ENCODE measurements at regions not wholly inside any gene's neighbourhood (a gene's known extent, or its start where the extent isn't known, plus 50 kb on each side); places are given as distances from the start of the nearest gene placed in this dataset.
A peak's percentile ranks its signal among the peaks of the same experiment; 100 is the strongest.

DNA sequence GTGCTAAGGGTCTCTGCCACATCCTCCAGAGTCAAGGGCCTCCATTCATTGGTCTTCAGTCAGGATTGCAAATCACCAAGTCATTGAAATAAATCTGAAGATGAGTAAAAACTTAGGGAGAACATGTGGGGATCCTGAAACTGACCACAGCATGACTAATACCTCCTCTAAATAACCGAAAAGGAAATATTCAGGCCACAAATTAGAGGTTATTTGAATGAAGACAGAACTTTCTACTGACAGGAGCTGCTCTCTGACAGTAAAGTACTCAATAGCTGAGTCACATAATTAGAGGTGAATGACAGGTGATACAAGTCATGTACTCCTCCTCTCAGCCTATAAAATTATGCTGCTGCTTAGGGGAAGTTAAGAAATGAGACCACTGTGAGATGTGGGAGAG lies 240.2 kb upstream of the F9 start:
- Mint-ChIP-seq H3K9me3 (peaks cover 0 to 5% (median 0%) of the 10 kb centered on the region in 7 donors), H3K4me1 (no peaks in the 10 kb centered on the region), H3K27ac (no peak overlapping the region), H3K36me3 (no peaks in the 10 kb centered on the region), H3K27me3 (peaks cover 4% of the 10 kb centered on the region), H3K4me3 (no peak overlapping the region)
- ATAC-seq (ENCODE audit: low read depth in 2 of 2) (no peak), DNase-seq (no peak)
- Histone ChIP-seq H3K4me3 (ENCODE audit: low read depth, low read length) (no peak overlapping the region), H3K36me3 (ENCODE audit: control insufficient read depth, insufficient read depth, low read length) (no peaks in the 10 kb centered on the region), H3K27me3 (ENCODE audit: control insufficient read depth, insufficient read depth, low read length) (no peaks in the 10 kb centered on the region), H3K4me1 (ENCODE audit: control insufficient read depth, insufficient read depth, low read length, poor library complexity, severe bottlenecking) (no peaks in the 10 kb centered on the region), H3K9me3 (ENCODE audit: control insufficient read depth in 2 of 2, low read length in 2 of 2) (no peaks in the 10 kb centered on the region), H3K27ac (ENCODE audit: insufficient read depth, low read length, poor library complexity, severe bottlenecking) (no peak overlapping the region)

DNA sequence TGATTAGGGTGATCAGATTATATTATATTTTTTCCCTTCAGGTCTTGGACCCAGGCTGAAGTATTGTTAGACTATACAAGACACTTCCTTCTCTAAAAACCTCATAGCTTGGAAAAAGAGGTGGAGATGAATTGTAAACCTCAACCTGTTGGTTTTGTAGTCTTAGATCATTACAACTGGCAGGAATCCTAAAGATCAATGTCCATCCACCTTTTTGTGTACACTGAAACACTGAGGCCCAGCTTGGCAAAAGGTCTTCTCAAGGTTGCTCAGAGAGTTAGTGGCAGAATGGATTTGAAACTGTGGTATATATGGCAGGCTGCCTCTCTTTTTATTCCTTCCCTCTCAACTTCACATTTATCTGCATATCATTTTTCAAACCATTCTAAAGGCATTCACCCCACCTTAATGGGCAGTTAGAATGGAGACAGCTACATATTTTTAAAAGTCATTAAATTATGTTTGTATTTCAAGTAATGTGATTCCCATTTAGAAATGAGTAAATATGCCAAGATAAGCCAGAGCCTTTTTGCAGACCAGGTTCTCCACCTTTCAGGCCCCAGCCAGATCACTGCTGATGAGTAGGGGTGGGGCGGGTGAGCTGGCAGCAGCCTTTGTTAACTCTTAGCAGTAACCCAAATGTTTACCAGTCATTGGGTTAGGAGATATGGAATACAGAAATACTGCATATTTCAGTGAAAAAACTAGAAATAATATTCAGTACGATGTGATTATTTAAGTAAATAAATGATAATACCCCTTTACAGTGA lies 243.2 kb upstream of the F9 start:
- H3K27me3 Mint-ChIP-seq, result peaks cover 2% of the 10 kb centered on the region
- no peak overlapping the region for H3K27ac ChIP-seq (ENCODE audit: insufficient read depth, low read length, poor library complexity, severe bottlenecking)
- H3K9me3 ChIP-seq (ENCODE audit: control insufficient read depth in 2 of 2, low read length in 2 of 2), result no peaks in the 10 kb centered on the region
- no peak overlapping the region for H3K4me3 Mint-ChIP-seq
- no peaks in the 10 kb centered on the region for H3K27me3 ChIP-seq (ENCODE audit: control insufficient read depth, insufficient read depth, low read length)
- DNase-seq, result no peak
- peaks cover 0 to 5% (median 0%) of the 10 kb centered on the region in 7 donors for H3K9me3 Mint-ChIP-seq
- no peak overlapping the region for H3K4me3 ChIP-seq (ENCODE audit: low read depth, low read length)
- H3K36me3 Mint-ChIP-seq, result no peaks in the 10 kb centered on the region
- H3K27ac Mint-ChIP-seq, result no peak overlapping the region
- H3K36me3 ChIP-seq (ENCODE audit: control insufficient read depth, insufficient read depth, low read length), result no peaks in the 10 kb centered on the region
- H3K4me1 Mint-ChIP-seq, result no peaks in the 10 kb centered on the region
- ATAC-seq (ENCODE audit: low read depth in 2 of 2), result no peak
- no peaks in the 10 kb centered on the region for H3K4me1 ChIP-seq (ENCODE audit: control insufficient read depth, insufficient read depth, low read length, poor library complexity, severe bottlenecking)

DNA sequence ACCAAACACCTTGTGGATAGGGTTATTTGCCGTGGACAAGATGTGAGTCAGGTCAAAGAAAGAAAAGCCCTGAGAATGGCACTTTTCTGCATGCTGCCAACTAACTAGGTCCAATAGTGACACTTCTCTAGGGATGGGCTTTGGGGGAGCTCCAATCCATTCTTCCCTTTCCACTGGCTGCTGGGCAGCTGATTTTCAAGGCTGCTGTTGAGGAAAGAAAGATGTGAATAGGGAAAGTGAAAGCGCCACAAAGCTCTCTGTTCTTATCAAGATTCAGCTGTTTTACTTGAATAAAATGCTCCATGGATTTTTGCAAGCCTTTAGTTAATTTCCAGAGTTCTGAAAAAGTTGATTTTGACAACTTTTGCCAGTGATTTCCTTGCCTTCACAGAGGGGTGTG lies 244.2 kb upstream of the F9 start:
- Mint-ChIP-seq H3K4me3 (no peak overlapping the region), H3K36me3 (no peaks in the 10 kb centered on the region), H3K9me3 (peaks cover 0 to 5% (median 1%) of the 10 kb centered on the region in 7 donors), H3K27me3 (no peaks in the 10 kb centered on the region), H3K27ac (no peak overlapping the region), H3K4me1 (no peaks in the 10 kb centered on the region)
- H3K4me1 ChIP-seq (ENCODE audit: control insufficient read depth, insufficient read depth, low read length, poor library complexity, severe bottlenecking), result no peaks in the 10 kb centered on the region
- no peak for ATAC-seq (ENCODE audit: low read depth in 2 of 2)
- no peak overlapping the region for H3K27ac ChIP-seq (ENCODE audit: insufficient read depth, low read length, poor library complexity, severe bottlenecking)
- H3K4me3 ChIP-seq (ENCODE audit: low read depth, low read length), result no peak overlapping the region
- H3K9me3 ChIP-seq (ENCODE audit: control insufficient read depth in 2 of 2, low read length in 2 of 2), result no peaks in the 10 kb centered on the region
- no peak for DNase-seq
- no peaks in the 10 kb centered on the region for H3K27me3 ChIP-seq (ENCODE audit: control insufficient read depth, insufficient read depth, low read length)
- H3K36me3 ChIP-seq (ENCODE audit: control insufficient read depth, insufficient read depth, low read length), result no peaks in the 10 kb centered on the region

DNA sequence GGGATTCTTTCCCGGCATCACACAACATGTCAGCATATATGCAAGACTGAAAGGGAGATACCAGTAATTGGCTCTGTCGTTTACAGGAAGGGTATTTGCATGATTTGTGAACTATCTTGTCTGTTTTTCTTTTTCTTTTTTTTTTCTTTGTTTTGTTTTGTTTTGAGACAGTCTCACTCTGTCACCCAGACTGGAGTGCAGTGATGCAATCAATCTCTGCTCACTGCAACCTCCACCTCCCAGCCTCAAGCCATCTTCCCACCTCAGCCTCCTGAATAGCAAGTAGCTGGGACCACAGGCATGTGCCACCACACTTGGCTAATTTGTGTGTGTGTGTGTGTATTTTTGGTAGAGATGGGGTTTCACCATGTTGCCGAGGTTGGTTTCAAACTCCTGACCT lies 262.7 kb upstream of the F9 start:
- no peaks in the 10 kb centered on the region for H3K27me3 ChIP-seq (ENCODE audit: control insufficient read depth, insufficient read depth, low read length)
- H3K9me3 Mint-ChIP-seq, result no peaks in the 10 kb centered on the region
- H3K9me3 ChIP-seq (ENCODE audit: control insufficient read depth in 2 of 2, low read length in 2 of 2), result no peaks in the 10 kb centered on the region
- H3K4me3 Mint-ChIP-seq, result no peak overlapping the region
- H3K4me1 ChIP-seq (ENCODE audit: control insufficient read depth, insufficient read depth, low read length, poor library complexity, severe bottlenecking), result no peaks in the 10 kb centered on the region
- no peaks in the 10 kb centered on the region for H3K36me3 ChIP-seq (ENCODE audit: control insufficient read depth, insufficient read depth, low read length)
- no peaks in the 10 kb centered on the region for H3K36me3 Mint-ChIP-seq
- no peaks in the 10 kb centered on the region for H3K27me3 Mint-ChIP-seq
- H3K27ac ChIP-seq (ENCODE audit: insufficient read depth, low read length, poor library complexity, severe bottlenecking), result no peak overlapping the region
- H3K4me1 Mint-ChIP-seq, result no peaks in the 10 kb centered on the region
- peak overlapping the region in 1 of 3 donors; percentile 32 for H3K27ac Mint-ChIP-seq
- no peak for DNase-seq
- ATAC-seq (ENCODE audit: low read depth in 2 of 2), result no peak
- H3K4me3 ChIP-seq (ENCODE audit: low read depth, low read length), result no peak overlapping the region

DNA sequence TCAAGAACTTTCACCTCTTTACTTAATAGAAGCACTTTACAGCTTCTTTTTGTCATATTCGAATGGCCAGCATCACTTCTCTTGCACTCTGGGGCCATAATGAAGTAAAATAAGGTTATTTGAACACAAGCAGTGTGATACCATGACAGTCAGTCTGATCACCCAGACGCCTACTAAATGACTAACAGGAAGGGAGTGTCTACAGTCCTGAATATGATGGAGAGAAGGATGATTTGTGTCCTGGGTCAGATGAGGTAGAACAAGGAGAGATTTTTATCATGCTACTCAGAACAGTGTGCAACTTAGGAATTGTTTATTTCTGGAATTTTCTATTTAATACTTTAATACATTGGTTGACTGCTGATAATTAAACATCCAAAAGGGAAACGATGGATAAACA lies 284.2 kb upstream of the F9 start:
- DNase-seq (no peak), ATAC-seq (ENCODE audit: low read depth in 2 of 2) (no peak)
- Histone ChIP-seq H3K9me3 (ENCODE audit: control insufficient read depth in 2 of 2, low read length in 2 of 2) (no peaks in the 10 kb centered on the region), H3K4me3 (ENCODE audit: low read depth, low read length) (no peak overlapping the region), H3K36me3 (ENCODE audit: control insufficient read depth, insufficient read depth, low read length) (no peaks in the 10 kb centered on the region), H3K27ac (ENCODE audit: insufficient read depth, low read length, poor library complexity, severe bottlenecking) (no peak overlapping the region), H3K27me3 (ENCODE audit: control insufficient read depth, insufficient read depth, low read length) (no peaks in the 10 kb centered on the region), H3K4me1 (ENCODE audit: control insufficient read depth, insufficient read depth, low read length, poor library complexity, severe bottlenecking) (no peaks in the 10 kb centered on the region)
- Mint-ChIP-seq H3K27me3 (no peaks in the 10 kb centered on the region), H3K4me3 (no peak overlapping the region), H3K9me3 (peaks cover 0 to 6% (median 2%) of the 10 kb centered on the region in 7 donors), H3K27ac (no peak overlapping the region), H3K4me1 (no peaks in the 10 kb centered on the region), H3K36me3 (no peaks in the 10 kb centered on the region)

DNA sequence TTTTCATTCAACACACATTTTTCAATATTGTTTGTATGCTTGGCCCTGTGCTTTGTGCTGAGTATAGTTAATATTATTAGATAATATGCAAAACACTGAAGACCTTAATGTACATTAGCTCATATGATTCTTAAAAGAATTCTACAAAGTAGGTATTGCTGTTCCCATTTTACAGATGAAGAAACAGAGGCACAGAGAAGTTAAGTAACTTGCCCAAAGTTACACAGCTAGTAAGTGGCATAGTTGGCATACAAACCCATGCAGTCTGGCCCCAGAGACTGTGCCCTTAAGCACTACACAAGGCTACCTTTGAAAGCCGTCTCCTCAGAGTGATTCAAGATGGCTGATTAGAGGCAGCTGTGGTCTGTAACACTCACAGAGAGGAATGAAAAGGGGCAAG lies 293.4 kb upstream of the F9 start:
- Mint-ChIP-seq H3K36me3 (no peaks in the 10 kb centered on the region), H3K4me3 (no peak overlapping the region), H3K27me3 (no peaks in the 10 kb centered on the region), H3K4me1 (no peaks in the 10 kb centered on the region), H3K27ac (no peak overlapping the region), H3K9me3 (peaks cover 0 to 6% (median 0%) of the 10 kb centered on the region in 7 donors)
- no peaks in the 10 kb centered on the region for H3K9me3 ChIP-seq (ENCODE audit: control insufficient read depth in 2 of 2, low read length in 2 of 2)
- no peaks in the 10 kb centered on the region for H3K27me3 ChIP-seq (ENCODE audit: control insufficient read depth, insufficient read depth, low read length)
- H3K4me1 ChIP-seq (ENCODE audit: control insufficient read depth, insufficient read depth, low read length, poor library complexity, severe bottlenecking), result no peaks in the 10 kb centered on the region
- H3K36me3 ChIP-seq (ENCODE audit: control insufficient read depth, insufficient read depth, low read length), result no peaks in the 10 kb centered on the region
- H3K27ac ChIP-seq (ENCODE audit: insufficient read depth, low read length, poor library complexity, severe bottlenecking), result no peak overlapping the region
- ATAC-seq (ENCODE audit: low read depth in 2 of 2) (no peak), DNase-seq (no peak)
- no peak overlapping the region for H3K4me3 ChIP-seq (ENCODE audit: low read depth, low read length)

DNA sequence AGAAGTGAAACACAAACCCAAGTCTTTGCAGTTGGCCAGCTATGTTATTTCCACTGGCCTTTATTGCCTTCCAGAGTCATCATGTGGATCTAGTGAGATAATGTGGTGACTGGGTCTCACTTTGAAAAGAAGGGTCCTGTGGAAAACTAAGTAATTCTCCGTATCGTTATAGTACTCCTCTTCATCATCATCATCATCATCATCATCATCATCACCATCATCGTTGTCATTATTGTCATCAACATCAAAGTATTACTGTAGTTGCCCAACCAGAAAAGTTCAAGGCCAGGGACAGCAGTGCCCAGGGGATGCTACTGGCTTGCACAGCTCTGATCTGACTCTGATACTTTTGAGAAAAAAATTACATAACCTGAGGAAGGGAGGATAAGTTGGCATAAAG lies 295.6 kb upstream of the F9 start:
- Histone ChIP-seq H3K4me1 (ENCODE audit: control insufficient read depth, insufficient read depth, low read length, poor library complexity, severe bottlenecking) (no peaks in the 10 kb centered on the region), H3K27me3 (ENCODE audit: control insufficient read depth, insufficient read depth, low read length) (no peaks in the 10 kb centered on the region), H3K27ac (ENCODE audit: insufficient read depth, low read length, poor library complexity, severe bottlenecking) (no peak overlapping the region), H3K4me3 (ENCODE audit: low read depth, low read length) (no peak overlapping the region), H3K36me3 (ENCODE audit: control insufficient read depth, insufficient read depth, low read length) (no peaks in the 10 kb centered on the region), H3K9me3 (ENCODE audit: control insufficient read depth in 2 of 2, low read length in 2 of 2) (no peaks in the 10 kb centered on the region)
- no peaks in the 10 kb centered on the region for H3K27me3 Mint-ChIP-seq
- H3K27ac Mint-ChIP-seq, result no peak overlapping the region
- no peak overlapping the region for H3K4me3 Mint-ChIP-seq
- no peak for ATAC-seq (ENCODE audit: low read depth in 2 of 2)
- no peaks in the 10 kb centered on the region for H3K36me3 Mint-ChIP-seq
- H3K9me3 Mint-ChIP-seq, result peaks cover 0 to 5% (median 0%) of the 10 kb centered on the region in 7 donors
- no peaks in the 10 kb centered on the region for H3K4me1 Mint-ChIP-seq
- DNase-seq, result no peak

DNA sequence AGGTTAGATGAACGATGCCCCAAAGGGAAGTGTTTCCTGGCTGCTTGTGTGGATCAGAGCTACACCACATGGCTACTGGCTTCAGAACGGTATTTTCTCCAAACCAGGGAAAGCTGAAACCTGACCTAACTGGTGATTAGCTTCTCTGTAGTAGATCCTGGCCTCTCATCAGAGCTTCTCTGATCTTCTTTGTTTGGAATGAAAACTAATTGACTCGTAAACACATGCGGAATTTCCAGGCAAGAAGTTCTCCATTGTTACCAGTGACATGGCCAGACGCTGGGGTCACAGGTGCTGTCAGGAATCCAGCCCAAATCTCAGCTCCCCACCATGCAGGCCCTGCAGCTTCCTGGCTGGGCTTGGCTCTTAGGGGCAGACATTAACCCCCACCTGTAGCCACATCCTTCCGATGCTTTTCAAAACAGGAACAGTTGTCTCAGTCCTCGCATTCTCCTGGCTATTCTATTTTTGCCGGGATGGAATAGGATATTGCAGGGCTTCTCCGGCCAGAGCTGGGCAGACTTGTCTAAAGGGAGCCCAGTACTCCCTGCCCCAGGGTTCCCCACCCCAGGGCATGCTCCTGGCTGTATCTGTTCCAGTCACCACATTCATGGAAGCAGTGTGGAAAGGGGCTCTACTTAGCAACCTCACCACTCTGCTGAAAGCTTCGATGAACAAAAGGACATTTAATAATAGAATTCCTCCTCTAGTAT lies 305.4 kb upstream of the F9 start:
- ATAC-seq (ENCODE audit: low read depth in 2 of 2) (no peak), DNase-seq (no peak)
- H3K4me3 Mint-ChIP-seq, result no peak overlapping the region
- no peaks in the 10 kb centered on the region for H3K4me1 ChIP-seq (ENCODE audit: control insufficient read depth, insufficient read depth, low read length, poor library complexity, severe bottlenecking)
- peaks cover 4% of the 10 kb centered on the region for H3K27me3 Mint-ChIP-seq
- H3K36me3 Mint-ChIP-seq, result no peaks in the 10 kb centered on the region
- H3K36me3 ChIP-seq (ENCODE audit: control insufficient read depth, insufficient read depth, low read length), result no peaks in the 10 kb centered on the region
- H3K9me3 Mint-ChIP-seq, result peaks cover 0 to 2% (median 0%) of the 10 kb centered on the region in 7 donors
- no peak overlapping the region for H3K27ac Mint-ChIP-seq
- H3K27ac ChIP-seq (ENCODE audit: insufficient read depth, low read length, poor library complexity, severe bottlenecking), result no peak overlapping the region
- H3K9me3 ChIP-seq (ENCODE audit: control insufficient read depth in 2 of 2, low read length in 2 of 2), result no peaks in the 10 kb centered on the region
- no peak overlapping the region for H3K4me3 ChIP-seq (ENCODE audit: low read depth, low read length)
- no peaks in the 10 kb centered on the region for H3K27me3 ChIP-seq (ENCODE audit: control insufficient read depth, insufficient read depth, low read length)
- no peaks in the 10 kb centered on the region for H3K4me1 Mint-ChIP-seq

Measured in CD4-positive, CD25-positive, alpha-beta regulatory T cell (primary cell).